ENCODE measurements at regions not wholly inside any gene's neighbourhood (a gene's known extent, or its start where the extent isn't known, plus 50 kb on each side); places are given as distances from the start of the nearest gene placed in this dataset.

DNA sequence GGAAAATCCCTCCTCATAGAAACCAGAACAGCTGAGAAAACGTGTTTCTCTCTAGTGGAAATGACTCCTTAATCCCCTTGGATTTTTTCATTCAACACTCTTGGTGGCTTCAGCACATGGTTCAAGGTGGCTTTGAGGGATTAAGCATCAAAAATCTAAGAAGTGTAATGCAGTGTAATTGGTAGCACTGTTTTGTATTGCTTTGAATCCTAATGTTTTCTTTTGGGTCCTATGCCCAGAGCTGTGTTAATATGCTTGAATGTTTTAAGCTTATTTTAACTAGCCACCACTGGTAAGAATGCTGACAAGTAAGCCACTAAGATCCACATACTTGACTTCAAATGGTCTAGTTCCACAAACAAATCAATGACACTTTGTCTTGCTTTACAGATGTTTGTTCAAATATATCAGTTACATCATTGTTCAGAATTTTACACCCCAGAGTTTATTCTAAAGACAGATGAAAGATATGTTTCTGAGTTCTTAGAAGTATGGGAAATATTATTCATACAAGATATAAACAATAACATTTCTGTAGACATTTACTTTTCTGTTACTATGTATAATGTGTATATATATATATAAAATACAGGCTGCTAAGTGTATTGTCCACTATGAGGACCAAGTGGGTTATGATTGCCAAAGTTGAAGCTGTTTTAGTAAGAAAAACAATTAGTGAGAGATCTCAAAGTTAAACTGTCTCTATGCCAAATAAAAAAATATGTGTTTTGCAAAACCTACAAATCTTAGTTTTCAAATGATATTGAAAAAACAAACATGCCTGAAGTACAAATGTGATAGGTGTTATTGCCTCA lies 220.8 kb downstream of the OGFRL1 start:
- no peak overlapping the region for H3K4me2 ChIP-seq (ENCODE audit: insufficient read depth, low read length)
- no peaks in the 10 kb centered on the region for H3K36me3 ChIP-seq (ENCODE audit: insufficient read depth, low read length)
- H3K79me2 ChIP-seq (ENCODE audit: insufficient read depth, low read length), result no peaks in the 10 kb centered on the region
- ATAC-seq (ENCODE audit: insufficient read depth, low read depth) (no peak), DNase-seq (no peak)
- H3K4me3 ChIP-seq (ENCODE audit: low read depth in 1 of 2, low read length in 2 of 2), result no peak overlapping the region
- no peaks in the 10 kb centered on the region for H3K27me3 ChIP-seq (ENCODE audit: insufficient read depth, low read length, poor library complexity)
- no peak overlapping the region for H3K9ac ChIP-seq (ENCODE audit: low read depth, low read length)
- no peak overlapping the region for H3K27ac ChIP-seq (ENCODE audit: low read length)
- H3K9me3 ChIP-seq (ENCODE audit: insufficient read depth, low read length, severe bottlenecking), result no peaks in the 10 kb centered on the region
- H2AFZ ChIP-seq (ENCODE audit: low read depth, low read length), result no peak overlapping the region
- no peaks in the 10 kb centered on the region for H3K4me1 ChIP-seq (ENCODE audit: insufficient read depth, low read length)
- no peaks in the 10 kb centered on the region for H4K20me1 ChIP-seq (ENCODE audit: insufficient read depth, low read length)
- no peak for TF ChIP-seq EZH2 (IDR thresholded peaks at IDR 0.05; ENCODE audit: borderline replicate concordance, low read depth, low read length, severe bottlenecking)
- TF ChIP-seq, protein P1, sequence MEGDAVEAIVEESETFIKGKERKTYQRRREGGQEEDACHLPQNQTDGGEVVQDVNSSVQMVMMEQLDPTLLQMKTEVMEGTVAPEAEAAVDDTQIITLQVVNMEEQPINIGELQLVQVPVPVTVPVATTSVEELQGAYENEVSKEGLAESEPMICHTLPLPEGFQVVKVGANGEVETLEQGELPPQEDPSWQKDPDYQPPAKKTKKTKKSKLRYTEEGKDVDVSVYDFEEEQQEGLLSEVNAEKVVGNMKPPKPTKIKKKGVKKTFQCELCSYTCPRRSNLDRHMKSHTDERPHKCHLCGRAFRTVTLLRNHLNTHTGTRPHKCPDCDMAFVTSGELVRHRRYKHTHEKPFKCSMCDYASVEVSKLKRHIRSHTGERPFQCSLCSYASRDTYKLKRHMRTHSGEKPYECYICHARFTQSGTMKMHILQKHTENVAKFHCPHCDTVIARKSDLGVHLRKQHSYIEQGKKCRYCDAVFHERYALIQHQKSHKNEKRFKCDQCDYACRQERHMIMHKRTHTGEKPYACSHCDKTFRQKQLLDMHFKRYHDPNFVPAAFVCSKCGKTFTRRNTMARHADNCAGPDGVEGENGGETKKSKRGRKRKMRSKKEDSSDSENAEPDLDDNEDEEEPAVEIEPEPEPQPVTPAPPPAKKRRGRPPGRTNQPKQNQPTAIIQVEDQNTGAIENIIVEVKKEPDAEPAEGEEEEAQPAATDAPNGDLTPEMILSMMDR (IDR thresholded peaks at IDR 0.05; ENCODE audit: borderline replicate concordance, extremely low read depth, low read length, poor library complexity, severe bottlenecking), result no peak

DNA sequence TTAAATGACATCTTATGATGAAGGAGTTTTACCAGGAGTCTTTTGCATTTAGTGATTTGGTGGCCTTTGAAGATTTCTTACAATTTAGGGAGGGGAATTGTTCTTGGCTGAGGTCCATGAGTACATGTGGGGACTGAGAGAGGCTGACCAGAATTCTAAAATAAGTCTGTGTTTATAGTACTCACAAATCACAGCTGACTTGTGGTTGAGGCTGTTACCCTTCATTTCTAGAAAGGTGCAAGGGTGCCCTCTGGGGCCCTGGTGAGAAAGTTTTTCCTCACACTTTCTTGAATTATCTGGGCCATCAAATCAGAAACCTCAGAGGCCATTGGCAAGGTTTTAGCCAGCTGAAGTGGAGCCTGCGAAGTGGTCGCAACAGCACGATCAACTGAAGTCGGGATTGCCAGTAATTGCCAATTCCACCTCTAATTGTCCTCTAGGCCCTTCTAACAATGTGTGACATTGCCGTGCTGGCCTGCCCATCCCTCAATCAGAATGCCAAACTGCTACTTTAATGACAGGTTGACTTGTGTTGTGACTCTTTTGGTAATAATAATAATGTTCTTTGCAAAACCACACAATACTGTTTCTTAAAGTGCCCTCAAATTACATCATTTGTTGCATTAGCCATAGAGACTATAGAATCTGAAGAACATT lies 221.6 kb downstream of the OGFRL1 start:
- Histone ChIP-seq H2AFZ (ENCODE audit: low read depth, low read length) (no peak overlapping the region), H3K4me2 (ENCODE audit: insufficient read depth, low read length) (no peak overlapping the region), H3K79me2 (ENCODE audit: insufficient read depth, low read length) (no peaks in the 10 kb centered on the region), H3K4me1 (ENCODE audit: insufficient read depth, low read length) (no peaks in the 10 kb centered on the region), H3K4me3 (ENCODE audit: low read depth in 1 of 2, low read length in 2 of 2) (no peak overlapping the region), H3K27me3 (ENCODE audit: insufficient read depth, low read length, poor library complexity) (no peaks in the 10 kb centered on the region), H3K27ac (ENCODE audit: low read length) (no peak overlapping the region), H3K9ac (ENCODE audit: low read depth, low read length) (no peak overlapping the region), H3K36me3 (ENCODE audit: insufficient read depth, low read length) (no peaks in the 10 kb centered on the region), H4K20me1 (ENCODE audit: insufficient read depth, low read length) (no peaks in the 10 kb centered on the region), H3K9me3 (ENCODE audit: insufficient read depth, low read length, severe bottlenecking) (no peaks in the 10 kb centered on the region)
- TF ChIP-seq, protein P1 (IDR thresholded peaks at IDR 0.05; ENCODE audit: borderline replicate concordance, extremely low read depth, low read length, poor library complexity, severe bottlenecking), result no peak
- TF ChIP-seq EZH2 (IDR thresholded peaks at IDR 0.05; ENCODE audit: borderline replicate concordance, low read depth, low read length, severe bottlenecking), result no peak
- DNase-seq, result no peak
- no peak for ATAC-seq (ENCODE audit: insufficient read depth, low read depth)

DNA sequence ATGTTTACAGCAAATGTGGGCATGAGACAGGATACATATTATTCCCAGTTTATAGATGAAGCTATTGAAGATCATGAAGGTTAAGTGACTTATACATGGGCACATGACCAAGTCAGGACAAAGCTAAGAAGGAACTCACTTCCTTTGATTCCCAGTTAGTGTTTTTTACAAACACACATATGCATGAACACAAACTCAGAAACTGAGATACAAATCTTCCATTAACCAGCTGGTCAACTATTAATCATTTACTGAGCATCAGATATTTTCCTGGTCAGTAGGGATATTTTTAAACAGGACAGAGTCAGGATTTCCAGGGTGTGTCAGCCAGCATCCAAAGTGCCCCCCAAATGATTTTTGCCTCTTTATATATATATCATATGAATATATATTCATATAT lies 222.2 kb downstream of the OGFRL1 start:
- TF ChIP-seq, protein P1 (IDR thresholded peaks at IDR 0.05; ENCODE audit: borderline replicate concordance, extremely low read depth, low read length, poor library complexity, severe bottlenecking), result no peak
- no peak for TF ChIP-seq EZH2 (IDR thresholded peaks at IDR 0.05; ENCODE audit: borderline replicate concordance, low read depth, low read length, severe bottlenecking)
- DNase-seq (no peak), ATAC-seq (ENCODE audit: insufficient read depth, low read depth) (no peak)
- H3K36me3 ChIP-seq (ENCODE audit: insufficient read depth, low read length), result no peaks in the 10 kb centered on the region
- H2AFZ ChIP-seq (ENCODE audit: low read depth, low read length), result no peak overlapping the region
- H3K27ac ChIP-seq (ENCODE audit: low read length), result no peak overlapping the region
- H3K4me2 ChIP-seq (ENCODE audit: insufficient read depth, low read length), result no peak overlapping the region
- no peak overlapping the region for H3K4me3 ChIP-seq (ENCODE audit: low read depth in 1 of 2, low read length in 2 of 2)
- no peaks in the 10 kb centered on the region for H3K9me3 ChIP-seq (ENCODE audit: insufficient read depth, low read length, severe bottlenecking)
- H4K20me1 ChIP-seq (ENCODE audit: insufficient read depth, low read length), result no peaks in the 10 kb centered on the region
- H3K9ac ChIP-seq (ENCODE audit: low read depth, low read length), result no peak overlapping the region
- H3K4me1 ChIP-seq (ENCODE audit: insufficient read depth, low read length), result no peaks in the 10 kb centered on the region
- no peaks in the 10 kb centered on the region for H3K27me3 ChIP-seq (ENCODE audit: insufficient read depth, low read length, poor library complexity)
- no peaks in the 10 kb centered on the region for H3K79me2 ChIP-seq (ENCODE audit: insufficient read depth, low read length)

All from DND-41 (cell line).